Fibroblast of skin of right biceps (primary cell): ENCODE measurements at regions not wholly inside any gene's neighbourhood (a gene's known extent, or its start where the extent isn't known, plus 50 kb on each side); places are given as distances from the start of the nearest gene placed in this dataset.
"Not testable (repeated sequence)": the region's sequence is repeated elsewhere in the genome, so short reads cannot be mapped to it uniquely, and the experiment has no call there.

ENCODE experiments used
- DNase-seq: peaks from one replicate; pipeline ENCODE4 v3.0.0-alpha.2; 2013

DNA sequence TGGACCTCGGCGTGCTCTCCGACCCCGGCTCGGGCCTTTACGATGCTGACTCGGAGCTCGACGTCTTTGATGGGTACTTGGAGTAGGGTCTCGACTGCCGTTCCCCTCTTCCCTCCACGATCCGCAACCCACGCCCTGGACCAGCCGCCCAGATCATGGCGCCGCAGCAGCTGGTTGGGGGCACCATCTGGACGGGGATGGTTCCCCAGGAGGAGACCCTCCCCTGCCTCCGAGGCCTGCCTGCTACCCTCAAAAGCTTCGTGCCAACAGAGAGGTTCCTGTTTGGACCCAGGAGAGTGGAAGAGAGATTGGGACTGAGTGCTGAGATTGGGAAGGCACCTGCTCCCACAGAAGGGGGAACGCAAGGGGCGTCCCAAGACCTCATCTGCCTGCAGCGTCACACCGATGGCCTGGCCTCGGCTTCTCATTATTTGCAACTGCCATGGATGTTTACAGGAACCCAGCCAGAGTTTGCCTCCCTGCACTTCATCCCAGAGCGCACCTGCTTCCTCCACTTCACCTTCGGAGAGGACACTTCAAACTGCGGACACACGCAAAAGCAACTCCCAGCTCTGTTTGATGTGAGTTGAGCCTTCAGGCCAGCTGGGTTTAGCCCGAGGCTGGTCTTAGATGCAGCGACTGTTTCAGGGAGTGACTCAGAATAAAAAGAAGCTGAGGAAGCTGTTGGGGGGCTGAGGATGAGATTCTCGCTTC, 58.9 kb downstream of the GOLGA6L7 start:
- not testable (repeated sequence) for DNase-seq

DNA sequence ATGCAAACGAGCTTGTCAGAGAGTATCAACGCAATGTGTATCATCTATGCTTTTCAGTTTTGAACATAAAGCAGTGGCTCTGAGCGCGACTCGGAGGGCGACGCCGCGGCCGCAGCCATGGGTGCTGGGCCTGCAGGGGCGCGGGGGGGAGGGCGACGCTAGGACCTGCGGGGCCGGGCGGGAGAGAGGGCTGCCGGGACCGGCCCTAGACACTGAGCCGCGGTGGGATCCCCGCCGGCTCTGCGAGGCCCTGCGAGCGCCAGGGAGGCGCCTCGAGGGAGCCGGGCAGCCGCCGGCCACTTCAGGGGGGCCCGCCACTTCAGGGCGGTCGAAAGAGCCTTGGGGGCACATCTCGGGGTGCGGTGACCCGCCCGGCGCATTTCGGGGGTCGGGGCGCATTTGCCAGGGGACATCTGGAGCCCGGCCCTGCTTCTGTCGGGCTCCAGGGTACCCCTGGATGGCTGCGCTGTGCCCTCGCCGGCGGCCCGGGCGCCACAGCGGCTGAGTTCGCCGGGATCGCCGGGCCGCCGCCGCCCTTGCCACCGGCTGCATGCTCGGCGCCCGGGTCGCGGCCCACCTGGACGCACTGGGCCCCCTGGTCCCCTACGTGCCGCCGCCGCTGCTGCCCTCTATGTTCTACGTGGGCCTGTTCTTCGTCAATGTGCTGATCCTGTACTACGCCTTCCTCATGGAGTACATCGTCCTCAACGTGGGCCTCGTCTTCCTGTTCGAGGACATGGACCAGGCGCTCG, 59.6 kb downstream of the GOLGA6L7 start:
- not testable (repeated sequence) for DNase-seq

DNA sequence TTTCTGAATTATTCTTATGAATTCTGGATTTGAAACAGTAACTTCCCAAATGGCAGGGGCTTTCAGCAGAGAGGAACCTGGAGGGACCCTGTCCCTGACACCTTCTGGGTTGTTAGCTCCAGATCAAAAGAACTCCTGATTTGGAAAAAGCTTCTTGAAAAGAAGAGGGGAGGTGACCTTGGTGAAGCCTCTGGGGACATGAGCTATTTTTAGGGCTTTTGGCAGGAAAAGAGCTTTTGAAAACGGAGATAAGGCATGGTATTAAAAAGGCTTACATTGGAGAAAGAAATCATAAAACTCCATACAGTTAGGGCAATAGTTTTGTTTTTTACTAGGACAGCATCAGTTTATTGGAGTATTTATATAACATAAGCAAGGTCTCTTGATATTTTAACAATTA, 60.3 kb downstream of the GOLGA6L7 start:
- DNase-seq = not testable (repeated sequence)

DNA sequence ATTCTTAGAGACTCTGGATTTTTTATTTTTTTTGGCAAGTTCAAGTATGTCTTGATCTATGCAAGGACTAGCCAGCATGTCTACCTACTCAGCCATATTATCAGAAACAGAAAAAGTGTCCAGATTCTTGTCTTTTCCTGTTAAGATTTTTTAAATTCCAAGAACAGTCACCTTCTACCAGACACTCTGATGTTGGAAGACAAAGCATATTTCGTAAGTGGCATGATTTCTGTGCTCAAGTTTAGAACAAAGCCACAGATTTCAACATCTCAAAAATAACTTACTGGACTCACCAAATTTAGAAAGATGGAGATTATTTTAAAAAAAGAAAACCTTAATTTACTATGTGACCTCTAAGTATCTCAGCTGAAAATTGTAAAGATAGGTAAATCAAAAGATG, 61.9 kb downstream of the GOLGA6L7 start:
- peak; percentile 60 for DNase-seq

DNA sequence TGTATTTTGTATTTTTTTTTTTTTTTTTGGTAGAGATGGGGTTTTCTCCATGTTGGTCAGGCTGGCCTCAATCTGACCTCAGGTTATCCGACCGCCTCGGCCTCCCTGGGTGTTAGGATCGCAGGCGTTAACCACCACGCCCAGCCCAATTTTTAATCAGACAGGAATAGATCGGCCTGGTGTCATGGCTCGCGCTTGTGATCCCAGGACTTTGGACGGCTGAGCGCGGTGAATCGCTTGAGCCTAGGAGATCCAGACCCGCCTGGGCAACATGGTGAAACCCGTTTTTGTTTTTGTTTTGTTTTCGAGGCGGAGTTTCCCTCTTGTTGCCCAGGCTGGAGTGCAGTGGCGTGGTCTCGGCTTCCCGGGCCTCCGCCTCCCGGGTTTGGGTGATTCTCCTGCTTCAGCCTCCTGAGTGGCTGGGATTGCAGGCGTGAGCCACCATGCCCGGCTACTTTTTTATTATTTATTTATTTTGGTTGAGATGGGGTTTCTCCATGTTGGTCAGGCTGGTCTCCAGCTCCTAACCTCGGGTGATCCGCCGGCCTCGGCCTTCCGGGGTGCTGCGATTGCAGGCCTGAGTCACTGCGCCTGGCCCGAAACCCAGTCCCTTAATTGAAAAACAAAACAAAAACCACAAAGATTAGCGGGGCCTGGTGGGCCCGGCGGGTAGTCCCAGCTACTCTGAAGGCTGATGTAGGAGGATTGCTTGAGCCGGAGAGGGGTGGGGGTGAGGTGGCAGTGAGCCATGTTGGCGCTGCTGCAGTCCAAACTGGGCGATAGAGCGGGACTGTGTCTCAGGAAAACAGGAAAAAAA, 63.9 kb downstream of the GOLGA6L7 start:
- DNase-seq = not testable (repeated sequence)

DNA sequence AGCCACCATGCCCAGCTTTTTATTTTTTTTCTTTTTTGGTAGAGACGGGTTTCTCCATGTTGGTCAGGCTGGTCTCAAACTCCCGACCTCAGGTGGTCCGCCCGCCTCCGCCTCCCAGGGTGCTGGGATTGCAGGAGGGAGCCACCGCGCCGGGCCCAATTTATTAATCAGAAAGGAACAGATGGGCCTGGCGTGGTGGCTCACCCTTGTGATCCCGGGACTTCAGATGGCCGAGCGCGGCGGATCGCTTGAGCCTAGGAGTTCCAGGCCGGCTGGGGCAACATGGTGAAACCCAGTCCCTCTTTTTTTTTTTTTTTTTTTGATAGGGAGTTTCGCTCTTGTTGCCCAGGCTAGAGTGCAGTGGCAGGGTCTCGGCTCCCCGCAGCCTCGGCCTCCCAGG, 64.6 kb downstream of the GOLGA6L7 start:
- no peak for DNase-seq

DNA sequence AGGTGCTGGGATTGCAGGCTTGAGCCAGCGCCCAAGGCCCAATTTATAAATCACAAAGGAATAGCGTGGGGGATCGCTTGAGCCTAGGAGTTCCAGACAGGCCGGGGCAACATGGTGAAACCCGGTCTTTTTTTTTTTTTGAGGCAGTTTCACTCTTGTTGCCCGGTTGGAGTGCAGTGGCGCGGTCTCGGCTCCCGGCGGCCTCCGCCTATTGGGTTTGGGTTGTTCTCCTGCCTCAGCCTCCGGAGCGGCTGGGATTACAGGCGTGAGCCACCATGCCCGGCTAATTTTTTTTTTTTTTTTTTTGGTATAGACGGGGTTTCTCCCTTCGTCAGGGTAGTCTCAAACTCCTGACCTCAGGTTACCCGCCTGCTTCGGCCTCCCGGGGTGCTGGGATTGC, 65.0 kb downstream of the GOLGA6L7 start:
- DNase-seq = no peak

DNA sequence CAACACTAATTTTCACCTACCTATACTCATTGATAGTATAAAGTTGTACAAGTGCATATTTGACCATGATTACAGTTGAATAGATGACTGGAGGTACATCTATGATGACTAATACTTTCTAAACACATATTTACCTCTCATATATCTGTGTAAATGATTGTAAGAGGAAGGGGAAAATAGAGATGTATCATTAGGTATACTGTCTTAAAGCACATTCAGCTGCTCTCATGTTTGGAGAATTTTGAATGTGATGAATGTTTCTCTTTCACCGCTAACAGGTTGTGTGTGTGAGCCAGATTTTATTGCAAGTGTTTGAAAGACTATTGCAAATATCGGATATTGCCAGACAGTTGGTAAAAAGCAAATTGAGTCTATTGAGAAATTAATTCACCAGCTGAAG, 66.2 kb upstream of the GOLGA8M start:
- not testable (repeated sequence) for DNase-seq

DNA sequence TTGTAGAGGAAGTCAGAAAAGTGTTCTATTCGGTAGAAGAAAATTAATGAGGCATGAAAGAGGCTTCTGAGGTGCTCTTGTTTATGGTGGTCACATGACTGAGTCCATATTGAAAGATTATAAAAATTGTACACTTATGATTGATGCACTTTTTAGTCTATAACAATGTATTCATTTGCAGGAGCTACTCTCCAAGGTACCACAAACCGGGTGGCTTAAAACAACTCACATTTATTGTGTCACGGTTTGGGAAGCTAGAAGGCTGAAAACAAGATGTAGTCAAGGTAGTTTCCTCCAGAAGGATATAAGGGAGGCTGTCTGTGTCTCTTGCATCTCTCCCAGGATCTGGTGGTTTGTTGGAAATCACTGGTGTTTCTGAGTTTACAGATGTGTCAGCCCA, 60.6 kb upstream of the GOLGA8M start:
- DNase-seq = not testable (repeated sequence)
